CD4-positive, alpha-beta memory T cell (primary cell): ENCODE measurements at regions not wholly inside any gene's neighbourhood (a gene's known extent, or its start where the extent isn't known, plus 50 kb on each side); places are given as distances from the start of the nearest gene placed in this dataset.

Source experiments
- CTCF ChIA-PET: fragments of 350-600 bp; sonication (Branson Sonifier 250); formaldehyde crosslinking; loops from one replicate; lab custom pipeline; 2021; ENCODE audit warnings: inconsistent platforms; ENCODE audit not compliant: partially characterized antibody; lab: Charles Lee
- POLR2A ChIA-PET: fragments of 350-600 bp; sonication (Branson Sonifier 250); formaldehyde crosslinking; loops from one replicate; lab custom pipeline; 2021; ENCODE audit not compliant: partially characterized antibody; lab: Charles Lee
- DNase-seq, 5 donors: peaks; one replicate each; pipeline versions ENCODE4 v3.0.0 to v3.0.0-alpha.2; 2020 to 2022; ENCODE audit warnings: mixed read lengths in 1 of 5
- H3K27ac ChIP-seq: one replicate; pipeline ENCODE4 v1.7.0; 2013; ENCODE audit warnings: low read depth, low read length
- H3K27me3 ChIP-seq: 2 replicates; pipeline ENCODE4 v1.7.0; 2013; ENCODE audit warnings: mild to moderate bottlenecking, low read length, moderate library complexity; ENCODE audit not compliant: insufficient read depth
- H3K36me3 ChIP-seq: 2 replicates; pipeline ENCODE4 v1.7.0; 2013; ENCODE audit warnings: mild to moderate bottlenecking, low read length, moderate library complexity; ENCODE audit not compliant: insufficient read depth
- H3K4me1 ChIP-seq: 2 replicates; pipeline ENCODE4 v1.7.0; 2013; ENCODE audit warnings: mild to moderate bottlenecking, low read length, moderate library complexity; ENCODE audit not compliant: insufficient read depth
- H3K4me3 ChIP-seq, 2 donors: one replicate each; pipeline ENCODE4 v1.7.0; 2013; ENCODE audit warnings: low read length in 2 of 2, mild to moderate bottlenecking in 1 of 2
- H3K9me3 ChIP-seq, 2 donors: one replicate each; pipeline ENCODE4 v1.7.0; 2013; ENCODE audit warnings: low read length in 2 of 2, control low read depth in 1 of 2; ENCODE audit not compliant: control insufficient read depth in 1 of 2
- H3K27ac Mint-ChIP-seq, 7 donors: one replicate each; pipeline ENCODE4 v1.8.0; 2020 to 2021; ENCODE audit warnings: mixed read lengths in 7 of 7, mild to moderate bottlenecking in 6 of 7, inconsistent platforms in 3 of 7, moderate library complexity in 3 of 7
- H3K27me3 Mint-ChIP-seq, 2 donors: one replicate each; pipeline ENCODE4 v1.8.0; 2020 to 2021; ENCODE audit warnings: mixed read lengths in 2 of 2
- H3K36me3 Mint-ChIP-seq, 2 donors: one replicate each; pipeline ENCODE4 v1.8.0; 2020 to 2021; ENCODE audit warnings: mixed read lengths in 2 of 2, inconsistent platforms in 1 of 2, mild to moderate bottlenecking in 1 of 2
- H3K4me1 Mint-ChIP-seq, 4 donors: one replicate each; pipeline ENCODE4 v1.8.0; 2020 to 2021; ENCODE audit warnings: mixed read lengths in 4 of 4, mild to moderate bottlenecking in 1 of 4
- H3K4me3 Mint-ChIP-seq, 8 donors: one replicate each; pipeline ENCODE4 v1.8.0; 2020 to 2021; ENCODE audit warnings: mixed read lengths in 8 of 8, mild to moderate bottlenecking in 7 of 8, moderate library complexity in 6 of 8, inconsistent platforms in 3 of 8
- H3K9me3 Mint-ChIP-seq, 8 donors: one replicate each; pipeline ENCODE4 v1.8.0; 2020 to 2021; ENCODE audit warnings: mixed read lengths in 8 of 8, mild to moderate bottlenecking in 5 of 8, inconsistent platforms in 3 of 8, moderate library complexity in 1 of 8
- intact Hi-C: fragments of 100-400 bp; cut with micrococcal nuclease; formaldehyde crosslinking; loops from one replicate; pipeline ENCODE4 v1.15.1; 2023

- H3K9me3 Mint-ChIP-seq: peaks cover 0 to 30% (median 7%) of the 10 kb centered on the region in 8 donors
- intact Hi-C loops: no loop called here
- CTCF ChIA-PET: no interaction called here
- H3K4me3 ChIP-seq: no peak overlapping the region
- H3K9me3 ChIP-seq: no peaks in the 10 kb centered on the region
- POLR2A ChIA-PET: no interaction called here
- no peak overlapping the region for H3K27ac Mint-ChIP-seq
- H3K27me3 ChIP-seq: no peaks in the 10 kb centered on the region
- no peaks in the 10 kb centered on the region for H3K36me3 Mint-ChIP-seq
- DNase-seq: no peak
- no peak overlapping the region for H3K27ac ChIP-seq
- H3K4me3 Mint-ChIP-seq: no peak overlapping the region
- no peaks in the 10 kb centered on the region for H3K27me3 Mint-ChIP-seq
- no peaks in the 10 kb centered on the region for H3K36me3 ChIP-seq
- H3K4me1 ChIP-seq: no peaks in the 10 kb centered on the region
- H3K4me1 Mint-ChIP-seq: no peaks in the 10 kb centered on the region
These were observed 1284.9 kb upstream of the NCAM2 start for GRCh38 chr21:19713313-19713712.

DNA sequence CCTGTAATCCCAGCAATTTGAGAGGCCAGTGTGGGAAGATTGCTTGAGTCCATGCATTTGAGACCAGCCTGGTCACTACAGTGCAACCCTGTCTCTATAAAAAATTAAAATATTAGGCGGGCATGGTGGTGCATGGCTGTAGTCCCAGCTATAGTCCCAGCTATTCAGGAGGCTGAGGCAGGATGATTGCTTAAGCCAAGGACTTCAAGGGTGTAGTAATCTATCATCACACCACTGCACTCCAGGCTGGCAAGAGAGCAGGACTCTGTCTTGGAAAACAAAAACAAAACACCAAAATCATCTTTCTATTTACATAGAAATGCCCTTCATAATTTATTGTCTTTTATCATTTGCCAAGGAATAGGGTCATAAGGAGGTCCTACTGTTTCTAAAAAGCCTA, 1274.1 kb upstream of the NCAM2 start:
- ChIA-PET POLR2A (no interaction called here), CTCF (no interaction called here)
- Mint-ChIP-seq H3K4me3 (no peak overlapping the region), H3K9me3 (peaks cover 0 to 9% (median 5%) of the 10 kb centered on the region in 8 donors), H3K27me3 (no peaks in the 10 kb centered on the region), H3K36me3 (no peaks in the 10 kb centered on the region), H3K4me1 (no peaks in the 10 kb centered on the region), H3K27ac (no peak overlapping the region)
- H3K4me3 ChIP-seq: no peak overlapping the region
- no peak for DNase-seq
- H3K27me3 ChIP-seq: no peaks in the 10 kb centered on the region
- H3K4me1 ChIP-seq: no peaks in the 10 kb centered on the region
- intact Hi-C loops: no loop called here
- H3K27ac ChIP-seq: no peak overlapping the region
- no peaks in the 10 kb centered on the region for H3K9me3 ChIP-seq
- H3K36me3 ChIP-seq: no peaks in the 10 kb centered on the region

DNA sequence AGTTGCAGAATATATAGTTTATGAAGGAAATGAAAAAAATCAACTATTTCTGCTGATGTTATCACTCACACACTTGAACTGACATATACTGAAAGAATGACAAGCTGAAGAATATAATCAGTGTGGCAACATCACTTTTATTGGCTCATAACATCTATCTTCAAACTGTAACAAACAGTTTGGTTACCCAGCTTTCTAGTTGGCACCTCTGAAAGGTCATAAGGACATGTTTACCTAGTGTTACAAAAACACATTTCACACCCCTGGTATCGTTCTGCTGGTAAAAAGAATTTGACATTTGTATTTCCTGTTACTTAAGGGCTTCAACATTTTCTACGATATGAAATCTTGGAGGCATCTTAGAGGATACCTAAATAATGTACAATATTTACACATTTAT, 1267.0 kb upstream of the NCAM2 start:
- H3K4me1 Mint-ChIP-seq: no peaks in the 10 kb centered on the region
- POLR2A ChIA-PET: no interaction called here
- no peaks in the 10 kb centered on the region for H3K27me3 Mint-ChIP-seq
- H3K36me3 Mint-ChIP-seq: no peaks in the 10 kb centered on the region
- no peak for DNase-seq
- CTCF ChIA-PET: no interaction called here
- H3K27ac ChIP-seq: no peak overlapping the region
- H3K4me1 ChIP-seq: no peaks in the 10 kb centered on the region
- intact Hi-C loops: no loop called here
- H3K27ac Mint-ChIP-seq: no peak overlapping the region
- H3K4me3 Mint-ChIP-seq: no peak overlapping the region
- H3K9me3 ChIP-seq: no peaks in the 10 kb centered on the region
- no peak overlapping the region for H3K4me3 ChIP-seq
- peaks cover 0 to 12% (median 5%) of the 10 kb centered on the region in 8 donors for H3K9me3 Mint-ChIP-seq
- H3K27me3 ChIP-seq: no peaks in the 10 kb centered on the region
- H3K36me3 ChIP-seq: no peaks in the 10 kb centered on the region

DNA sequence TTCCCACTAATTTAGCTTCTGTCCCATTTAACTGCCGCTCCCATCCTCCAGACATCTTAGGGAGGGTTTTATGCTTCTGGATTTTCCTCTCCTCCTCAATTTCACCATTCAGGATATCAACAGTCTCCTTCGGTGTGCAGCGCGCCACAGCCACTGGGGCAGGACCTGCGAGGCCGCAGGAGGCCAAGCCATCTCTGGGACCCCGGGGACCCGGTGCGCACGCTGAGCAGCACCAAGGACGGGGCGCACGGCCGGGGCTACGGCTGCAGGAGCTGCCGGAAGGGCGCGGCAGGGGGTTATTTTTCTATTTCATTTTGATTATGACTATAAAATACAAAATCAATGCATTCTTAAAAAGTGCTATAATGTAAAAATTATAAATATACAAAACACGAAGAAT, 1238.4 kb upstream of the NCAM2 start:
- Histone ChIP-seq H3K36me3 (no peaks in the 10 kb centered on the region), H3K27ac (no peak overlapping the region), H3K27me3 (no peaks in the 10 kb centered on the region), H3K4me3 (no peak overlapping the region), H3K9me3 (no peaks in the 10 kb centered on the region), H3K4me1 (no peaks in the 10 kb centered on the region)
- H3K4me1 Mint-ChIP-seq: no peaks in the 10 kb centered on the region
- H3K4me3 Mint-ChIP-seq: no peak overlapping the region
- POLR2A ChIA-PET: no interaction called here
- H3K9me3 Mint-ChIP-seq: peaks cover 0 to 8% (median 4%) of the 10 kb centered on the region in 8 donors
- intact Hi-C loops: no loop called here
- H3K36me3 Mint-ChIP-seq: no peaks in the 10 kb centered on the region
- CTCF ChIA-PET: no interaction called here
- H3K27ac Mint-ChIP-seq: no peak overlapping the region
- DNase-seq: no peak
- no peaks in the 10 kb centered on the region for H3K27me3 Mint-ChIP-seq

- Histone ChIP-seq H3K9me3 (no peaks in the 10 kb centered on the region), H3K36me3 (no peaks in the 10 kb centered on the region), H3K4me1 (no peaks in the 10 kb centered on the region), H3K4me3 (no peak overlapping the region), H3K27me3 (no peaks in the 10 kb centered on the region), H3K27ac (no peak overlapping the region)
- H3K36me3 Mint-ChIP-seq: no peaks in the 10 kb centered on the region
- ChIA-PET CTCF (no interaction called here), POLR2A (no interaction called here)
- H3K4me1 Mint-ChIP-seq: no peaks in the 10 kb centered on the region
- no peak overlapping the region for H3K27ac Mint-ChIP-seq
- no peaks in the 10 kb centered on the region for H3K27me3 Mint-ChIP-seq
- intact Hi-C loops: no loop called here
- peaks cover 0 to 11% (median 5%) of the 10 kb centered on the region in 8 donors for H3K9me3 Mint-ChIP-seq
- no peak for DNase-seq
- no peak overlapping the region for H3K4me3 Mint-ChIP-seq
These were observed 1230.7 kb upstream of the NCAM2 start for GRCh38 chr21:19767546-19767945.

GRCh38 chr21:19771881-19772280, 1226.3 kb upstream of the NCAM2 start:
- no peak overlapping the region for H3K4me3 Mint-ChIP-seq
- no peaks in the 10 kb centered on the region for H3K36me3 ChIP-seq
- H3K4me1 Mint-ChIP-seq: no peaks in the 10 kb centered on the region

DNA sequence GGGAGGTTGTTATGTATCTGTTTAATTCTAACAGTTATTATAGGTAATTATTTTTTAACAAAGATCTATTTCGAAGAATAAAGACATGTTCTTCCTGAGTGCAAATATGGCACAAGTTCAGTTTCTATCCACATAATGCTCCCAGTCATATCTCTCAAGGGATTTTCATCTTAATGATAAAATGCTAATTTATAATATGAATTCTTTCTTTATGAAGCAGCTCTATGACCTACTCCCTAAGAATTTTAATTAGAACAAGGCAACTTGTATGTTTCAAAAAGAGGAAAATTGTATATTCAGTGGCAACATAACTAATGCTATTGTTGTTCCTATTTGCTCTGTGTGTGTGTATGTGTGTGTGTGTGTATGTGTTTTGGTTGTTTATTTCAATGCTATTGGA, 1222.1 kb upstream of the NCAM2 start:
- Mint-ChIP-seq H3K27ac (no peak overlapping the region), H3K9me3 (peaks cover 3 to 22% (median 11%) of the 10 kb centered on the region in 8 donors), H3K36me3 (no peaks in the 10 kb centered on the region), H3K4me3 (no peak overlapping the region), H3K4me1 (no peaks in the 10 kb centered on the region), H3K27me3 (no peaks in the 10 kb centered on the region)
- Histone ChIP-seq H3K4me1 (no peaks in the 10 kb centered on the region), H3K27me3 (no peaks in the 10 kb centered on the region), H3K27ac (no peak overlapping the region), H3K4me3 (no peak overlapping the region), H3K36me3 (no peaks in the 10 kb centered on the region), H3K9me3 (no peaks in the 10 kb centered on the region)
- ChIA-PET CTCF (no interaction called here), POLR2A (no interaction called here)
- DNase-seq: no peak
- intact Hi-C loops: no loop called here

More at GRCh38 chr21:19771881-19772280, 1226.3 kb upstream of the NCAM2 start:
- Mint-ChIP-seq H3K9me3 (peaks cover 3 to 11% (median 4%) of the 10 kb centered on the region in 8 donors), H3K27ac (no peak overlapping the region), H3K36me3 (no peaks in the 10 kb centered on the region), H3K27me3 (no peaks in the 10 kb centered on the region)
- intact Hi-C loops: no loop called here
- no peak for DNase-seq
- Histone ChIP-seq H3K9me3 (no peaks in the 10 kb centered on the region), H3K4me1 (no peaks in the 10 kb centered on the region), H3K27me3 (no peaks in the 10 kb centered on the region), H3K4me3 (no peak overlapping the region), H3K27ac (no peak overlapping the region)
- ChIA-PET POLR2A (no interaction called here), CTCF (no interaction called here)
